ENCODE measurements at regions not wholly inside any gene's neighbourhood (a gene's known extent, or its start where the extent isn't known, plus 50 kb on each side); places are given as distances from the start of the nearest gene placed in this dataset.
A peak's percentile ranks its signal among the peaks of the same experiment; 100 is the strongest.

DNA sequence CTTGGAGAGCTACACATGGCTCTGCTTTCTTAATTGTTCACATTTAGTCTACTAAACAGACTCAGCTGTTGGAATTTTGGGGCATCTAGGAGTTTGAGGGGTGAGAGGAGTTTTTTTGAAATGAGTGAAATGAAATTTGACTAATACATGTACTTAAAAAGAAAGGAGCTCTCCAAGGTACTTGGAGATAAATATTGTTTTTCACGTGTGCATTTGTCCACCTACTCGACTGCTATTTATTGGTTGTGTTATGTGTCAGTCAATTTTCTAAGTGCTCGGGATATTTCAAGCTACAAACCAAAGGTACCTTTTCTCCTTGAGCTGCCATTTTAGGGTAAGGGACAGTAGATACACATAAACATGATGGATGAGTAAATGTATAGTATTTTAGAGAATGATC lies 697.0 kb downstream of the LIG4 start:
- WGBS, 2 experiments (ENCODE audit: insufficient coverage in 2 of 2) = 80 to 84% methylated on average over 1 to 2 of the region's 3 CpGs
- Histone ChIP-seq H3K27ac (ENCODE audit: low read depth, low read length, severe bottlenecking) (no peak overlapping the region), H3K4me3 (ENCODE audit: extremely low read depth, insufficient read depth, low read length, poor library complexity, severe bottlenecking) (no peak overlapping the region), H3K9me3 (ENCODE audit: control insufficient read depth, low read length) (no peaks in the 10 kb centered on the region), H3K4me1 (ENCODE audit: control insufficient read depth, insufficient read depth, low read length, poor library complexity, severe bottlenecking) (no peaks in the 10 kb centered on the region), H3K36me3 (ENCODE audit: control insufficient read depth, insufficient read depth, low read length) (no peaks in the 10 kb centered on the region)

DNA sequence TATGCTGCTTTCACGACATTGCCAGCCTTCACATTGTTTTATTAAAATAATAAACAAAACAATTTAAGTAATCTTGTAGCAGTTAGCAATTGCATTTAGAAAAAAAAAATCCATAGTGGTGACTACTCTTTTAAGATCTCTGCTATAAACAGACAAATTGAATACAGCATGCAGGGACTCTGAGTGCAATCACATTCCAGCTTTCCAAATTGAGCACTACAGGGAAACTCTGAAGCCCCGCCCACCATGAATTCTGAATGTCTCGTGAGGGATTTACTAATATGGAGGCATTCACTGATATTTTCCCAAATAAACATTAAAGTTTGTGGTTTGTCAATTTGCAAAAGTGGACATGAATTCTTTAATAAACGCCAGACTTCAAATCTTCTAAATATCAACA lies 698.8 kb downstream of the LIG4 start:
- H3K4me1 ChIP-seq (ENCODE audit: control insufficient read depth, insufficient read depth, low read length, poor library complexity, severe bottlenecking) = no peaks in the 10 kb centered on the region
- H3K4me3 ChIP-seq (ENCODE audit: extremely low read depth, insufficient read depth, low read length, poor library complexity, severe bottlenecking) = no peak overlapping the region
- no peaks in the 10 kb centered on the region for H3K9me3 ChIP-seq (ENCODE audit: control insufficient read depth, low read length)
- WGBS, 2 experiments (ENCODE audit: insufficient coverage in 2 of 2) = no CpG with 5 or more reads among the region's 4 CpGs
- no peak overlapping the region for H3K27ac ChIP-seq (ENCODE audit: low read depth, low read length, severe bottlenecking)
- H3K36me3 ChIP-seq (ENCODE audit: control insufficient read depth, insufficient read depth, low read length) = no peaks in the 10 kb centered on the region

- Histone ChIP-seq H3K36me3 (ENCODE audit: control insufficient read depth, insufficient read depth, low read length) (no peaks in the 10 kb centered on the region), H3K4me1 (ENCODE audit: control insufficient read depth, insufficient read depth, low read length, poor library complexity, severe bottlenecking) (no peaks in the 10 kb centered on the region), H3K9me3 (ENCODE audit: control insufficient read depth, low read length) (no peaks in the 10 kb centered on the region), H3K4me3 (ENCODE audit: extremely low read depth, insufficient read depth, low read length, poor library complexity, severe bottlenecking) (no peak overlapping the region), H3K27ac (ENCODE audit: low read depth, low read length, severe bottlenecking) (no peak overlapping the region)
- 88 to 97% methylated on average over 4 of the region's 6 CpGs for WGBS, 2 experiments (ENCODE audit: insufficient coverage in 2 of 2)
Measured at GRCh38 chr13:107512551-107512950, 702.8 kb downstream of the LIG4 start.

DNA sequence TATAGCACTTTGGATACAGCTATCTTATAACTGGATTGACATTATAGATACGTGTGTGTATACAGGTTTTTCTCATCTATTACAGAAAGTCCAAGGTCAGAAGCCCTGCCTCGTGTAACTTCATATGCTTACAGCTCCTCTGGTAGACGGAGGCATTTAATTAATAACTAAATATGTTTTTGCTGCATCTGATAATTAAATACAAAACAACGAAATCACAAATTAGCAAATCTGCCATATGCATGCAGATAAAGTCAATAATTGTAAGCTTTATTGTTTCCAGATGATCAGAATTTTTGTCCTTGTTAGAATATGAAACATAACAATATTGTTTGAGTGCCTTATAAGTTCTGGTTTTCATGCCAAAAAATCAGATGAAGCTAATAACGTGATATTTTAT lies 717.7 kb downstream of the LIG4 start:
- H3K4me3 ChIP-seq (ENCODE audit: extremely low read depth, insufficient read depth, low read length, poor library complexity, severe bottlenecking) = no peak overlapping the region
- no peaks in the 10 kb centered on the region for H3K9me3 ChIP-seq (ENCODE audit: control insufficient read depth, low read length)
- H3K36me3 ChIP-seq (ENCODE audit: control insufficient read depth, insufficient read depth, low read length) = no peaks in the 10 kb centered on the region
- no peak overlapping the region for H3K27ac ChIP-seq (ENCODE audit: low read depth, low read length, severe bottlenecking)
- no peaks in the 10 kb centered on the region for H3K4me1 ChIP-seq (ENCODE audit: control insufficient read depth, insufficient read depth, low read length, poor library complexity, severe bottlenecking)
- WGBS, 2 experiments (ENCODE audit: insufficient coverage in 2 of 2) = no CpG with 5 or more reads among the region's 5 CpGs

GRCh38 chr13:107493266-107493665 lies 722.1 kb downstream of the LIG4 start:
- Histone ChIP-seq H3K4me1 (ENCODE audit: control insufficient read depth, insufficient read depth, low read length, poor library complexity, severe bottlenecking) (no peaks in the 10 kb centered on the region), H3K9me3 (ENCODE audit: control insufficient read depth, low read length) (no peaks in the 10 kb centered on the region), H3K36me3 (ENCODE audit: control insufficient read depth, insufficient read depth, low read length) (no peaks in the 10 kb centered on the region), H3K4me3 (ENCODE audit: extremely low read depth, insufficient read depth, low read length, poor library complexity, severe bottlenecking) (no peak overlapping the region), H3K27ac (ENCODE audit: low read depth, low read length, severe bottlenecking) (no peak overlapping the region)
- 90 to 100% methylated on average over 1 to 2 of the region's 3 CpGs for WGBS, 2 experiments (ENCODE audit: insufficient coverage in 2 of 2)

DNA sequence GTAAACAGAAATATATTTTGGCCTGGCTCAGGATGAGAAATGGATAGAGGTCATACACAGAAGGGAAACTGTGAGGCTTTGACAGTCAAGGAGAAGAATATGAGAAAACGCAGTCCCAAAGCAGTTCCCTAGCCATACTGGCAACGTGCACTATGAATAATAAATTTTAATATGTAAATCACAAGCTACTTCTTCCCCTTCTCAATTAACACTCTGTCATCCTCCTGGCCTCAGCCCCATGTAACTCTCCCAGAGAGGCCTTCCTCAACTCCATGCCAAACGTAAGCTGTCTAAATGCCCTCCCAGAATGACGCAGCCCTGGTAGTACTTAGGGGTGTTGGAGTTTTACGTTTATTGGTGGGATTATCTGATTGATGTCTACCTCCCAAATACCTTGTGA lies 732.6 kb downstream of the LIG4 start:
- Histone ChIP-seq H3K9me3 (ENCODE audit: control insufficient read depth, low read length) (no peaks in the 10 kb centered on the region), H3K4me1 (ENCODE audit: control insufficient read depth, insufficient read depth, low read length, poor library complexity, severe bottlenecking) (no peaks in the 10 kb centered on the region), H3K36me3 (ENCODE audit: control insufficient read depth, insufficient read depth, low read length) (no peaks in the 10 kb centered on the region), H3K4me3 (ENCODE audit: extremely low read depth, insufficient read depth, low read length, poor library complexity, severe bottlenecking) (no peak overlapping the region), H3K27ac (ENCODE audit: low read depth, low read length, severe bottlenecking) (no peak overlapping the region)
- no CpG with 5 or more reads among the region's 5 CpGs for WGBS, 2 experiments (ENCODE audit: insufficient coverage in 2 of 2)

DNA sequence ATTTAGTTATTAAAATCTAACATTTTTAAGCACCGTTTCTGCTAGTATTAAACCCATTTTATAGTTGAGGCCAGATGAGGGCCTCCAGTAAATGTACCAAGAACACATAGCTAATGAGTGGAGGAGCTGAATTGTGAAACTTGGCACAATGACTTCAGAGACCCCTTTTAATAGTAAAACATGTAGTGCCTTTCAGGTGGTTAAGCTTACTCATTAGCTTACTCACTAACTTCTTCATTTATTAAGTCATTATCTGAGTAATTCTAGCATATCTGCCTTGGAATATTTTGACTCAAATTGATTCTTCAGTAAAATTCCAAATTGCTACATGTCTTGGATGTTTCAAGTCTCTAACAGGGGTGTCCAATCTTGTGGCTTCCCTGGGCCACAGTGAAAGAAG lies 735.2 kb downstream of the LIG4 start:
- Histone ChIP-seq H3K36me3 (ENCODE audit: control insufficient read depth, insufficient read depth, low read length) (no peaks in the 10 kb centered on the region), H3K4me3 (ENCODE audit: extremely low read depth, insufficient read depth, low read length, poor library complexity, severe bottlenecking) (no peak overlapping the region), H3K4me1 (ENCODE audit: control insufficient read depth, insufficient read depth, low read length, poor library complexity, severe bottlenecking) (no peaks in the 10 kb centered on the region), H3K27ac (ENCODE audit: low read depth, low read length, severe bottlenecking) (no peak overlapping the region), H3K9me3 (ENCODE audit: control insufficient read depth, low read length) (no peaks in the 10 kb centered on the region)
- WGBS, 2 experiments (ENCODE audit: insufficient coverage in 2 of 2) = no CpG with 5 or more reads among the region's 1 CpG

GRCh38 chr13:107477772-107478379 lies 737.5 kb downstream of the LIG4 start:
- Histone ChIP-seq H3K4me1 (ENCODE audit: control insufficient read depth, insufficient read depth, low read length, poor library complexity, severe bottlenecking) (no peaks in the 10 kb centered on the region), H3K4me3 (ENCODE audit: extremely low read depth, insufficient read depth, low read length, poor library complexity, severe bottlenecking) (no peak overlapping the region), H3K36me3 (ENCODE audit: control insufficient read depth, insufficient read depth, low read length) (no peaks in the 10 kb centered on the region), H3K27ac (ENCODE audit: low read depth, low read length, severe bottlenecking) (no peak overlapping the region), H3K9me3 (ENCODE audit: control insufficient read depth, low read length) (no peaks in the 10 kb centered on the region)
- WGBS, 2 experiments (ENCODE audit: insufficient coverage in 2 of 2) = 83 to 100% methylated on average over 1 to 2 of the region's 3 CpGs

- Histone ChIP-seq H3K4me3 (ENCODE audit: extremely low read depth, insufficient read depth, low read length, poor library complexity, severe bottlenecking) (no peak overlapping the region), H3K9me3 (ENCODE audit: control insufficient read depth, low read length) (no peaks in the 10 kb centered on the region), H3K36me3 (ENCODE audit: control insufficient read depth, insufficient read depth, low read length) (no peaks in the 10 kb centered on the region), H3K4me1 (ENCODE audit: control insufficient read depth, insufficient read depth, low read length, poor library complexity, severe bottlenecking) (no peaks in the 10 kb centered on the region), H3K27ac (ENCODE audit: low read depth, low read length, severe bottlenecking) (no peak overlapping the region)
- WGBS, 2 experiments (ENCODE audit: insufficient coverage in 2 of 2) = 100% methylated on average over 1 of the region's 3 CpGs; no CpG with 5 or more reads in 1 of the 2 experiments
Measured at GRCh38 chr13:107475753-107476453, 739.4 kb downstream of the LIG4 start.

- H3K9me3 ChIP-seq (ENCODE audit: control insufficient read depth, low read length) = no peaks in the 10 kb centered on the region
- WGBS, 2 experiments (ENCODE audit: insufficient coverage in 2 of 2) = no CpG with 5 or more reads among the region's 4 CpGs
- no peaks in the 10 kb centered on the region for H3K4me1 ChIP-seq (ENCODE audit: control insufficient read depth, insufficient read depth, low read length, poor library complexity, severe bottlenecking)
- no peak overlapping the region for H3K4me3 ChIP-seq (ENCODE audit: extremely low read depth, insufficient read depth, low read length, poor library complexity, severe bottlenecking)
- no peak overlapping the region for H3K27ac ChIP-seq (ENCODE audit: low read depth, low read length, severe bottlenecking)
- H3K36me3 ChIP-seq (ENCODE audit: control insufficient read depth, insufficient read depth, low read length) = no peaks in the 10 kb centered on the region
Measured at GRCh38 chr13:107473253-107473652, 742.1 kb downstream of the LIG4 start.

DNA sequence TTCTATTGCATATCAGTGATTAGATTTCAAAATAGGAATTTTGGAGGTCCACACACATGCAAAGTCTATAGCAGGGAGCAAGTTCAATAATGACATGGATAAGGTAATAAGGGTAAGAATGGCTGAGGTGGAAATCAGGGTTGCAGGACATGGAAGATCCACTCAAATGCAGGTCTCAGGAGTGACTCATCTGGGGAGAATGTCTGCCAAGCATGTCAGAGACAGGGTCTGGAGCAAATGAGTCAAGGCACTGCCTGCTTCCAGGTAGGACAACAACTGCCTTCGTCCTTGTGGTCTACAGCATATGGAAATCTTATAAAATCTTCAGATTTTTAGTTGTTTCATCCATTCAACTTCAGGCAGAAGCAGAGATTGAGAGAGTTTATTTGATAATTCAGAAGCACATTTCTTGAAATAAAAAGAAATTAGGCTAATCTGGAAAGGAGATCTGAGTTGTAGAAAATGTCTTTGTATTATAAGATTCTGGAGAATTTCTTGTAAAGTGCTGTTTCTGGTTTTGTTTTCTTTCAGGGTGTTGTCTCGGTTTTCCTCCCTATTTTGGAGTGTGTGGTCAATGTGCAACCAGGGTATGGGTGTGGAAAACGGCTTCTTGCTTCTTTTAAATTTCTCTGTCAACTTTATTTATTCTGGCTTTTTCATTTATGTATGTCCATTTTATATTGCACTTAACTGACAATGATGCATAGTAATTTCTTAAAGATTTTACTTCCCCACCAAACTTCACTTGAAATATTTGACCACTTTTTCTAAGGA lies 748.8 kb downstream of the LIG4 start:
- Histone ChIP-seq H3K4me3 (ENCODE audit: extremely low read depth, insufficient read depth, low read length, poor library complexity, severe bottlenecking) (no peak overlapping the region), H3K9me3 (ENCODE audit: control insufficient read depth, low read length) (no peaks in the 10 kb centered on the region), H3K4me1 (ENCODE audit: control insufficient read depth, insufficient read depth, low read length, poor library complexity, severe bottlenecking) (peaks cover 9% of the 10 kb centered on the region), H3K36me3 (ENCODE audit: control insufficient read depth, insufficient read depth, low read length) (no peaks in the 10 kb centered on the region), H3K27ac (ENCODE audit: low read depth, low read length, severe bottlenecking) (peak overlapping the region; percentile 54)
- WGBS, 2 experiments (ENCODE audit: insufficient coverage in 2 of 2) = no CpG with 5 or more reads among the region's 3 CpGs

All from mesodermal cell (in vitro differentiated cells).